GM18508 (cell line): ENCODE measurements at regions not wholly inside any gene's neighbourhood (a gene's known extent, or its start where the extent isn't known, plus 50 kb on each side); places are given as distances from the start of the nearest gene placed in this dataset.

Experiments used
- ATAC-seq: cut with Tn5 transposase; IDR thresholded peaks from one replicate; pipeline ENCODE4 v1.9.1; 2021; ENCODE audit warnings: moderate number of reproducible peaks; ENCODE audit not compliant: insufficient read depth, unreplicated experiment

- no peak for ATAC-seq
Observed at GRCh38 chr11:112724496-112724790, 236.8 kb upstream of the NCAM1 start.

GRCh38 chr11:112725636-112726035 is 235.6 kb upstream of the NCAM1 start:
- ATAC-seq = no peak

- ATAC-seq = no peak
Observed at GRCh38 chr11:112727341-112727841, 233.8 kb upstream of the NCAM1 start.

- ATAC-seq = no peak
Observed at GRCh38 chr11:112728288-112728687, 232.9 kb upstream of the NCAM1 start.

- ATAC-seq = no peak
Observed at GRCh38 chr11:112728716-112729115, 232.5 kb upstream of the NCAM1 start.

GRCh38 chr11:112730591-112730990 is 230.6 kb upstream of the NCAM1 start:
- ATAC-seq = no peak

- ATAC-seq = no peak
Observed at GRCh38 chr11:112731538-112731937, 229.7 kb upstream of the NCAM1 start.

- no peak for ATAC-seq
Observed at GRCh38 chr11:112732031-112732430, 229.2 kb upstream of the NCAM1 start.

GRCh38 chr11:112734207-112734606 is 227.0 kb upstream of the NCAM1 start:
- no peak for ATAC-seq

GRCh38 chr11:112735470-112735869 is 225.8 kb upstream of the NCAM1 start:
- ATAC-seq = no peak

GRCh38 chr11:112744041-112744440 is 217.2 kb upstream of the NCAM1 start:
- ATAC-seq = no peak

- no peak for ATAC-seq
Observed at GRCh38 chr11:112745973-112746372, 215.2 kb upstream of the NCAM1 start.

GRCh38 chr11:112748252-112748651 is 213.0 kb upstream of the NCAM1 start:
- no peak for ATAC-seq

- ATAC-seq = no peak
Observed at GRCh38 chr11:112748713-112749543, 212.3 kb upstream of the NCAM1 start.

GRCh38 chr11:112751329-112751728 is 209.9 kb upstream of the NCAM1 start:
- ATAC-seq = no peak

- ATAC-seq = no peak
Observed at GRCh38 chr11:112751772-112752171, 209.4 kb upstream of the NCAM1 start.

GRCh38 chr11:112752563-112752962 is 208.7 kb upstream of the NCAM1 start:
- no peak for ATAC-seq

GRCh38 chr11:112753706-112754105 is 207.5 kb upstream of the NCAM1 start:
- no peak for ATAC-seq

- no peak for ATAC-seq
Observed at GRCh38 chr11:112759418-112759817, 201.8 kb upstream of the NCAM1 start.

GRCh38 chr11:112760396-112761059 is 200.7 kb upstream of the NCAM1 start:
- ATAC-seq = no peak

- no peak for ATAC-seq
Observed at GRCh38 chr11:112761911-112762706, 199.1 kb upstream of the NCAM1 start.
